ENCODE measurements at regions not wholly inside any gene's neighbourhood (a gene's known extent, or its start where the extent isn't known, plus 50 kb on each side); places are given as distances from the start of the nearest gene placed in this dataset.

- no peak for TF ChIP-seq CTCF (IDR thresholded peaks at IDR 0.05; ENCODE audit: borderline replicate concordance, insufficient read depth, low read depth, low read length)
Observed at GRCh38 chr5:166338801-166339200, 1952.6 kb upstream of the WWC1 start.

GRCh38 chr5:166340039-166340438 lies 1951.4 kb upstream of the WWC1 start:
- no peak overlapping the region for H3K4me3 ChIP-seq (ENCODE audit: low read depth, low read length)
- no peak for TF ChIP-seq CTCF (IDR thresholded peaks at IDR 0.05; ENCODE audit: borderline replicate concordance, insufficient read depth, low read depth, low read length)

More at GRCh38 chr5:166338801-166339200, 1952.6 kb upstream of the WWC1 start:
- no peak overlapping the region for H3K4me3 ChIP-seq (ENCODE audit: low read depth, low read length)

GRCh38 chr5:166341740-166342337 lies 1949.6 kb upstream of the WWC1 start:
- peak; percentile 7; the same call in 1 of the 2 replicates for TF ChIP-seq CTCF (IDR thresholded peaks at IDR 0.05; ENCODE audit: borderline replicate concordance, insufficient read depth, low read depth, low read length)

GRCh38 chr5:166342402-166342801 lies 1949.0 kb upstream of the WWC1 start:
- no peak overlapping the region for H3K4me3 ChIP-seq (ENCODE audit: low read depth, low read length)
- TF ChIP-seq CTCF (IDR thresholded peaks at IDR 0.05; ENCODE audit: borderline replicate concordance, insufficient read depth, low read depth, low read length): no peak

More at GRCh38 chr5:166341740-166342337, 1949.6 kb upstream of the WWC1 start:
- no peak overlapping the region for H3K4me3 ChIP-seq (ENCODE audit: low read depth, low read length)

GRCh38 chr5:166346726-166347374 lies 1944.6 kb upstream of the WWC1 start:
- no peak for TF ChIP-seq CTCF (IDR thresholded peaks at IDR 0.05; ENCODE audit: borderline replicate concordance, insufficient read depth, low read depth, low read length)
- no peak overlapping the region for H3K4me3 ChIP-seq (ENCODE audit: low read depth, low read length)

GRCh38 chr5:166349046-166349445 lies 1942.4 kb upstream of the WWC1 start:
- no peak for TF ChIP-seq CTCF (IDR thresholded peaks at IDR 0.05; ENCODE audit: borderline replicate concordance, insufficient read depth, low read depth, low read length)
- no peak overlapping the region for H3K4me3 ChIP-seq (ENCODE audit: low read depth, low read length)

GRCh38 chr5:166353580-166353979 lies 1937.9 kb upstream of the WWC1 start:
- TF ChIP-seq CTCF (IDR thresholded peaks at IDR 0.05; ENCODE audit: borderline replicate concordance, insufficient read depth, low read depth, low read length): no peak
- no peak overlapping the region for H3K4me3 ChIP-seq (ENCODE audit: low read depth, low read length)

Data from GM12875 (cell line).